B cell (primary cell): ENCODE measurements at regions not wholly inside any gene's neighbourhood (a gene's known extent, or its start where the extent isn't known, plus 50 kb on each side); places are given as distances from the start of the nearest gene placed in this dataset.

ENCODE experiments used
- ATAC-seq: fragments of 200-7000 bp; cut with Tn5 transposase; one replicate; pipeline ENCODE4 v1.10.0; 2021; ENCODE audit warnings: low read depth, mild to moderate bottlenecking, moderate number of reproducible peaks, moderate library complexity
- CTCF ChIA-PET: fragments of 350-600 bp; sonication (Branson Sonifier 250); formaldehyde crosslinking; loops from one replicate; lab custom pipeline; 2021; ENCODE audit warnings: antibody characterized with exemption, inconsistent platforms; lab: Charles Lee
- POLR2A ChIA-PET: fragments of 350-600 bp; sonication (Branson Sonifier 250); formaldehyde crosslinking; loops from one replicate; lab custom pipeline; 2021; ENCODE audit warnings: antibody characterized with exemption; lab: Charles Lee
- DNase-seq: peaks from one replicate; pipeline ENCODE4 v3.0.0; 2013
- H2AFZ ChIP-seq: 2 replicates; pipeline ENCODE4 v1.6.1; 2012; ENCODE audit warnings: mild to moderate bottlenecking, low read depth, low read length; ENCODE audit not compliant: insufficient read depth, poor library complexity, severe bottlenecking
- H3K27ac ChIP-seq, 2 donors: 1 replicate in 1 of 2; 2 replicates in 1 of 2; pipeline ENCODE4 v1.5.1; 2012 to 2013; ENCODE audit warnings: low read length in 2 of 2, mild to moderate bottlenecking in 2 of 2, moderate library complexity in 1 of 2
- H3K27me3 ChIP-seq, 4 experiments: fragments of 200-600 bp in 1 of 4; sonication (generic) in 1 of 4; replicated peaks in 1 of 4; 1 replicate in 2 of 4; 2 replicates in 2 of 4; pipeline versions ENCODE4 v1.6.1 to v1.7.0; 2013 to 2016; ENCODE audit warnings: low read length in 3 of 4, mild to moderate bottlenecking in 2 of 4, mixed read lengths in 1 of 4, moderate library complexity in 1 of 4; ENCODE audit not compliant: insufficient read depth in 4 of 4, control insufficient read depth in 3 of 4; ENCODE audit errors: control extremely low read depth in 1 of 4
- H3K36me3 ChIP-seq, 2 experiments: replicated peaks in 1 of 2; 1 replicate in 1 of 2; 2 replicates in 1 of 2; pipeline versions ENCODE4 v1.6.1 to v1.7.1; 2013; ENCODE audit warnings: low read length in 1 of 2; ENCODE audit not compliant: insufficient read depth in 2 of 2, control insufficient read depth in 1 of 2; ENCODE audit errors: control extremely low read depth in 1 of 2, extremely low read depth in 1 of 2
- H3K4me1 ChIP-seq, 2 donors: fragments of 200-600 bp in 1 of 2; sonication (generic) in 1 of 2; 1 replicate in 1 of 2; 2 replicates in 1 of 2; pipeline versions ENCODE4 v1.5.1 to v1.6.1; 2013 to 2017; ENCODE audit warnings: low read length in 2 of 2; ENCODE audit not compliant: control insufficient read depth in 2 of 2, insufficient read depth in 2 of 2
- H3K4me2 ChIP-seq: replicated peaks from 2 replicates; pipeline ENCODE3; 2012; ENCODE audit warnings: mild to moderate bottlenecking, low read depth, low read length; ENCODE audit not compliant: poor library complexity, severe bottlenecking
- H3K4me3 ChIP-seq, 5 experiments: fragments of 200-600 bp in 1 of 5; sonication (generic) in 1 of 5; 1 replicate in 3 of 5; 2 replicates in 2 of 5; pipeline versions ENCODE4 v1.5.1 to v1.7.0; 2011 to 2016; ENCODE audit warnings: low read length in 4 of 5, mild to moderate bottlenecking in 4 of 5, low read depth in 2 of 5, control low read depth in 1 of 5, moderate library complexity in 1 of 5; ENCODE audit not compliant: insufficient read depth in 1 of 5; ENCODE audit errors: control extremely low read depth in 1 of 5, extremely low read depth in 1 of 5
- H3K79me2 ChIP-seq: fragments of 200-600 bp; sonication (generic); one replicate; pipeline ENCODE4 v1.6.0; 2016; ENCODE audit warnings: low read length; ENCODE audit not compliant: control insufficient read depth, insufficient read depth
- H3K9ac ChIP-seq: fragments of 200-600 bp; sonication (generic); 2 replicates; pipeline ENCODE4 v1.6.1; 2017; ENCODE audit warnings: mild to moderate bottlenecking, low read length, moderate library complexity
- H3K9me3 ChIP-seq, 3 donors: one replicate each; pipeline versions ENCODE4 v1.6.1 to v1.7.1; 2013; ENCODE audit warnings: low read length in 2 of 3; ENCODE audit not compliant: control insufficient read depth in 2 of 3, insufficient read depth in 1 of 3; ENCODE audit errors: control extremely low read depth in 1 of 3
- H4K20me1 ChIP-seq: 2 replicates; pipeline ENCODE4 v1.6.0; 2012; ENCODE audit warnings: mild to moderate bottlenecking, low read length; ENCODE audit not compliant: insufficient read depth, control insufficient read depth, poor library complexity, severe bottlenecking
- H3K27ac Mint-ChIP-seq: one replicate; pipeline ENCODE4 v1.8.0; 2021; ENCODE audit warnings: mixed read lengths
- H3K27me3 Mint-ChIP-seq: one replicate; pipeline ENCODE4 v1.8.0; 2021; ENCODE audit warnings: mixed read lengths
- H3K4me1 Mint-ChIP-seq: one replicate; pipeline ENCODE4 v1.8.0; 2021; ENCODE audit warnings: mixed read lengths
- H3K4me3 Mint-ChIP-seq: one replicate; pipeline ENCODE4 v1.8.0; 2021; ENCODE audit warnings: mixed read lengths
- H3K9me3 Mint-ChIP-seq: one replicate; pipeline ENCODE4 v1.8.0; 2022; ENCODE audit warnings: mixed read lengths; ENCODE audit not compliant: insufficient read depth
- CTCF ChIP-seq: fragments of 200-600 bp; IDR thresholded peaks from one replicate; pipeline ENCODE4 v1.8.0; 2022; ENCODE audit warnings: antibody characterized with exemption, mild to moderate bottlenecking
- EZH2 ChIP-seq: IDR thresholded peaks from 2 replicates; pipeline ENCODE4 v1.6.1; 2012; ENCODE audit warnings: borderline replicate concordance, low read depth, mild to moderate bottlenecking, moderate library complexity, low read length; ENCODE audit not compliant: insufficient read depth, poor library complexity, severe bottlenecking
- WGBS: methylation state at CpG from one replicate; pipeline ENCODE4 v1.1.5; 2013; ENCODE audit warnings: missing lambda C conversion rate; ENCODE audit not compliant: insufficient coverage; 5-methylcytosine and 5-hydroxymethylcytosine counted together
- intact Hi-C: fragments of 100-400 bp; cut with micrococcal nuclease; formaldehyde crosslinking; loops from one replicate; pipeline ENCODE4 v1.10.0; 2022

GRCh38 chr15:70297465-70298058 lies 199.8 kb upstream of the TLE3 start:
- Histone ChIP-seq H4K20me1 (no peaks in the 10 kb centered on the region), H3K9ac (no peak overlapping the region), H3K36me3 (no peaks in the 10 kb centered on the region), H3K4me1 (peaks cover 12 to 19% of the 10 kb centered on the region in 2 donors), H3K4me3 (no peak overlapping the region), H3K4me2 (no peak overlapping the region), H3K9me3 (no peaks in the 10 kb centered on the region), H3K79me2 (no peaks in the 10 kb centered on the region), H2AFZ (no peak overlapping the region), H3K27ac (no peak overlapping the region), H3K27me3 (no peaks in the 10 kb centered on the region)
- TF ChIP-seq CTCF, result no peak
- no peak for TF ChIP-seq EZH2
- H3K4me1 Mint-ChIP-seq, result peaks cover 17% of the 10 kb centered on the region
- H3K9me3 Mint-ChIP-seq, result no peaks in the 10 kb centered on the region
- no peak overlapping the region for H3K27ac Mint-ChIP-seq
- ChIA-PET CTCF (interaction anchor here (0.6 kb wide), 1 partner anchor 722 kb away, joined by 3 read pairs; no protein-coding TSS in a partner anchor), POLR2A (no interaction called here)
- DNase-seq (no peak), ATAC-seq (no peak)
- H3K4me3 Mint-ChIP-seq, result no peak overlapping the region
- 100% methylated on average over 3 of the region's 6 CpGs for WGBS
- intact Hi-C loops, result no loop called here
- no peaks in the 10 kb centered on the region for H3K27me3 Mint-ChIP-seq

- Histone ChIP-seq H3K36me3 (no peaks in the 10 kb centered on the region), H3K4me3 (no peak overlapping the region), H4K20me1 (no peaks in the 10 kb centered on the region), H3K4me2 (no peak overlapping the region), H3K27me3 (no peaks in the 10 kb centered on the region), H3K9ac (no peak overlapping the region), H3K79me2 (no peaks in the 10 kb centered on the region), H3K27ac (no peak overlapping the region), H2AFZ (no peak overlapping the region), H3K4me1 (no peaks in the 10 kb centered on the region), H3K9me3 (no peaks in the 10 kb centered on the region)
- Mint-ChIP-seq H3K9me3 (no peaks in the 10 kb centered on the region), H3K27me3 (no peaks in the 10 kb centered on the region), H3K4me1 (peaks cover 3% of the 10 kb centered on the region), H3K27ac (no peak overlapping the region), H3K4me3 (no peak overlapping the region)
- ATAC-seq, result no peak
- no peak for TF ChIP-seq CTCF
- TF ChIP-seq EZH2, result no peak
- intact Hi-C loops, result no loop called here
- ChIA-PET POLR2A (no interaction called here), CTCF (no interaction called here)
- 90% methylated on average over 2 of the region's 3 CpGs for WGBS
- DNase-seq, result no peak
Measured at GRCh38 chr15:70294731-70295305, 197.1 kb upstream of the TLE3 start.
